Stomach (tissue), 8 donors: ENCODE measurements at regions not wholly inside any gene's neighbourhood (a gene's known extent, or its start where the extent isn't known, plus 50 kb on each side); places are given as distances from the start of the nearest gene placed in this dataset.

Experiments used
- DNase-seq, 2 donors: peaks; one replicate each; pipeline versions ENCODE4 v3.0.0 to v3.0.0-alpha.2; 2013 to 2019
- H3K27ac ChIP-seq, 5 donors: fragments of 200-600 bp in 4 of 5; sonication (generic) in 4 of 5; one replicate each; pipeline ENCODE4 v1.5.1; 2013 to 2019; ENCODE audit warnings: mild to moderate bottlenecking in 1 of 5, moderate library complexity in 1 of 5
- H3K27me3 ChIP-seq, 3 donors: fragments of 200-600 bp; sonication (generic); one replicate each; pipeline ENCODE4 v1.5.1; 2017 to 2019; ENCODE audit warnings: mixed run types in 1 of 3
- H3K36me3 ChIP-seq, 4 donors: fragments of 200-600 bp; sonication (generic); 1 replicate in 3 of 4; 2 replicates in 1 of 4; pipeline ENCODE4 v1.5.1; 2016 to 2019
- H3K4me1 ChIP-seq, 4 donors: fragments of 200-600 bp; sonication (generic); one replicate each; pipeline ENCODE4 v1.5.1; 2016 to 2019
- H3K4me3 ChIP-seq, 4 donors: fragments of 200-600 bp; sonication (generic) in 3 of 4; one replicate each; pipeline ENCODE4 v1.5.1; 2016 to 2019; ENCODE audit warnings: mild to moderate bottlenecking in 1 of 4
- H3K9me3 ChIP-seq, 4 donors: fragments of 200-600 bp; sonication (generic); one replicate each; pipeline ENCODE4 v1.5.1; 2016 to 2019
- EP300 ChIP-seq: sonication (generic); formaldehyde crosslinking; IDR thresholded peaks from one replicate; pipeline ENCODE4 v1.6.1; 2017; ENCODE audit warnings: antibody characterized with exemption
- POLR2A ChIP-seq, 4 donors: fragments of 450-650 bp; IDR thresholded peaks; one replicate each; pipeline ENCODE4 v1.6.1; 2016; ENCODE audit warnings: antibody characterized with exemption in 4 of 4, control low read depth in 2 of 4, mild to moderate bottlenecking in 1 of 4, moderate library complexity in 1 of 4
- POLR2AphosphoS5 ChIP-seq, 3 donors: sonication (generic); formaldehyde crosslinking; IDR thresholded peaks; one replicate each; pipeline ENCODE4 v1.6.1; 2016; ENCODE audit warnings: antibody characterized with exemption in 3 of 3
- WGBS, 5 donors: extraction: QIAGEN DNeasy Blood & Tissue Kit in 3 of 5; methylation state at CpG; one replicate each; pipeline versions ENCODE4 v1.1.5 to v1.1.7; 2013 to 2018; 5-methylcytosine and 5-hydroxymethylcytosine counted together
- intact Hi-C: fragments of 100-400 bp; cut with DNase I; formaldehyde crosslinking; loops from one replicate; pipeline ENCODE4 v1.15.1; 2023; ENCODE audit warnings: low total_unique reads
- TF ChIP-seq, protein P1 (sequence below), 7 experiments: fragments of 450-650 bp in 4 of 7; fragments of 200-600 bp in 3 of 7; sonication (generic) in 3 of 7; IDR thresholded peaks; one replicate each; pipeline ENCODE4 v1.5.1; 2016 to 2019; ENCODE audit warnings: antibody characterized with exemption in 7 of 7, control low read depth in 2 of 7, mild to moderate bottlenecking in 1 of 7
- donor health status: healthy with polysubstance abuse.
- donor health status: Bipolar disorder and iron deficiency.
- donor health status: healthy.

DNA sequence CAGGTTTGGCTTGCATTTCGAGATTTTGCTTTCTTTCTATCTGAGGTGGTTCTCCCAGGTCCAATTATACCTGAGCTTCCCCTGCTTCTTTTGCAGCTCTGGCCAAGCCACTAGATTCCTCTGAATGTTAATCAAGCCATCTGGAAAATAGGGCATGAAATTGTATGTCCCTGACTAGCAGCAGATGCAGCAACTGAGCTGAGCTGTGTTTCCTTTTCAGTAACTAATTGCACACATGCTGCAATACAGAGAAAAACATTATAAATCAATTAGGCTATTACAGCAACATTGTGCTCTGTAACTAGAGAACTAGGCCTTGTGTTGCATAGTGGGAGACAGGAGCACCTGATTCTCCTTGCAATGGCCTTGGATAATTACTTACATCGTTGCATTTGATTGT is 408.3 kb downstream of the ETS1 start:
- intact Hi-C loops, result no loop called here
- no peak overlapping the region for H3K4me3 ChIP-seq
- WGBS, 5 donors, result 72 to 92% (median 82%) methylated on average over 2 of the region's 2 CpGs
- no peak for DNase-seq
- no peaks in the 10 kb centered on the region for H3K4me1 ChIP-seq
- no peak overlapping the region for H3K27ac ChIP-seq
- TF ChIP-seq POLR2A (IDR thresholded peaks at IDR 0.05), result no peak
- TF ChIP-seq POLR2AphosphoS5 (IDR thresholded peaks at IDR 0.05), result no peak
- no peak for TF ChIP-seq EP300
- TF ChIP-seq, protein P1, sequence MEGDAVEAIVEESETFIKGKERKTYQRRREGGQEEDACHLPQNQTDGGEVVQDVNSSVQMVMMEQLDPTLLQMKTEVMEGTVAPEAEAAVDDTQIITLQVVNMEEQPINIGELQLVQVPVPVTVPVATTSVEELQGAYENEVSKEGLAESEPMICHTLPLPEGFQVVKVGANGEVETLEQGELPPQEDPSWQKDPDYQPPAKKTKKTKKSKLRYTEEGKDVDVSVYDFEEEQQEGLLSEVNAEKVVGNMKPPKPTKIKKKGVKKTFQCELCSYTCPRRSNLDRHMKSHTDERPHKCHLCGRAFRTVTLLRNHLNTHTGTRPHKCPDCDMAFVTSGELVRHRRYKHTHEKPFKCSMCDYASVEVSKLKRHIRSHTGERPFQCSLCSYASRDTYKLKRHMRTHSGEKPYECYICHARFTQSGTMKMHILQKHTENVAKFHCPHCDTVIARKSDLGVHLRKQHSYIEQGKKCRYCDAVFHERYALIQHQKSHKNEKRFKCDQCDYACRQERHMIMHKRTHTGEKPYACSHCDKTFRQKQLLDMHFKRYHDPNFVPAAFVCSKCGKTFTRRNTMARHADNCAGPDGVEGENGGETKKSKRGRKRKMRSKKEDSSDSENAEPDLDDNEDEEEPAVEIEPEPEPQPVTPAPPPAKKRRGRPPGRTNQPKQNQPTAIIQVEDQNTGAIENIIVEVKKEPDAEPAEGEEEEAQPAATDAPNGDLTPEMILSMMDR (IDR thresholded peaks at IDR 0.05), result no peak
- H3K36me3 ChIP-seq, result no peaks in the 10 kb centered on the region
- no peaks in the 10 kb centered on the region for H3K9me3 ChIP-seq
- H3K27me3 ChIP-seq, result no peaks in the 10 kb centered on the region

- Histone ChIP-seq H3K9me3 (no peaks in the 10 kb centered on the region), H3K27me3 (no peaks in the 10 kb centered on the region), H3K4me1 (no peaks in the 10 kb centered on the region), H3K27ac (no peak overlapping the region), H3K36me3 (no peaks in the 10 kb centered on the region), H3K4me3 (no peak overlapping the region)
- intact Hi-C loops, result loop anchor here (5.0 kb wide), 1 partner anchor 658 kb away; no protein-coding TSS in a partner anchor
- no peak for TF ChIP-seq EP300
- TF ChIP-seq, protein P1 (IDR thresholded peaks at IDR 0.05), result no peak
- TF ChIP-seq POLR2A (IDR thresholded peaks at IDR 0.05), result no peak
- TF ChIP-seq POLR2AphosphoS5 (IDR thresholded peaks at IDR 0.05), result no peak
- 67 to 89% (median 79%) methylated on average over 7 of the region's 7 CpGs for WGBS, 5 donors
- DNase-seq, result no peak
Observed at GRCh38 chr11:128174465-128175291, 412.7 kb downstream of the ETS1 start.

DNA sequence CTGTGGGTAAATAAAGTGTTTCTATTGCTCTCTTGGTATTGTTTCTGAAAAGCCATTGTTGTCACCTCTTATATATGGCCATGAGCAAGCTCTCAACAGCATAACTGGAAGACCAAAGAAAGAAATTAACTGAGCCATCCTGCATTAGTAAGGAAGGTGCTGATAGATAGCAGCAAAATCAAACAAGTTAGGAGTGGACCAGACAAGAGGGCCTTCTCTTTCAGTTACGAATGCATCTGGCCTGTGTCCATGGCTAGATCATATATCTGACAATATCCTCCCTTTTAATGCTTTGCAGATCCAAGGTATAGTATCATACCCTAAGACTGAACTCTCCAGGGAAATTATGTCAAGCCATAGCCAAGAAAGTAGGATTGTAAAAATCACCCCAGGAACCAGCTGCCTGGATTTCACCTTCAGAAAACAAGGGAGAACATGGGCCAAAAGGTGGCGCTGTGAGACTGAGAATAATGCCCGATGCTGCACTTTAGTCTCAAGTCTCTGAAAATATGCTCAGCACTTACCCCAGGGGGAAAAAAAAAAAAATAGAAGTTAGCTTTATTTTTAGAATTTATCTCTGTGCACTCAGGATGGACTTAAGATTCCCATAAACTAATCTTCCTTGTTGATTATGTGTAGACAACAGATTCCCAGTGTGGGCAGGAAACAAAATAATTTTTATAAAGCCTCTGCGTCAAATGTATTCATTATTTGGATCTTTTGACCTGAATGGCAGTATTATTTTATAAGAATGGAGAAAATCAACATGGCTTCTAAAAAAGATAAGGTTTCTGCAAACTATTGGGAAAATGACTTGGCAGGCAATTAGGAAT is 415.1 kb downstream of the ETS1 start:
- intact Hi-C loops, result loop anchor here (5.0 kb wide), 1 partner anchor 660 kb away; no protein-coding TSS in a partner anchor
- no peaks in the 10 kb centered on the region for H3K27me3 ChIP-seq
- no peaks in the 10 kb centered on the region for H3K9me3 ChIP-seq
- DNase-seq, result peak; percentile 85 to 94
- H3K4me3 ChIP-seq, result no peak overlapping the region
- no peak for TF ChIP-seq EP300
- TF ChIP-seq, protein P1 (IDR thresholded peaks at IDR 0.05), result peak in 5 of 7 experiments; percentile 48 to 80 (median 73)
- 36 to 42% (median 39%) methylated on average over 4 of the region's 4 CpGs for WGBS, 5 donors
- no peaks in the 10 kb centered on the region for H3K4me1 ChIP-seq
- H3K27ac ChIP-seq, result peak overlapping the region in 1 of 5 donors; percentile 14
- no peaks in the 10 kb centered on the region for H3K36me3 ChIP-seq

- 30 to 57% (median 42%) methylated on average over 4 of the region's 4 CpGs for WGBS, 5 donors
- Histone ChIP-seq H3K36me3 (no peaks in the 10 kb centered on the region), H3K9me3 (no peaks in the 10 kb centered on the region), H3K4me1 (no peaks in the 10 kb centered on the region), H3K27ac (no peak overlapping the region), H3K4me3 (no peak overlapping the region), H3K27me3 (no peaks in the 10 kb centered on the region)
- intact Hi-C loops, result loop anchor here (5.0 kb wide), 1 partner anchor 661 kb away; no protein-coding TSS in a partner anchor
- TF ChIP-seq EP300 (no peak), POLR2AphosphoS5 (IDR thresholded peaks at IDR 0.05) (no peak), POLR2A (IDR thresholded peaks at IDR 0.05) (no peak)
- TF ChIP-seq, protein P1 (IDR thresholded peaks at IDR 0.05), result no peak
- peak in 1 of 2 donors; percentile 32 for DNase-seq
Observed at GRCh38 chr11:128171506-128171905, 415.9 kb downstream of the ETS1 start.
